ENCODE measurements at regions not wholly inside any gene's neighbourhood (a gene's known extent, or its start where the extent isn't known, plus 50 kb on each side); places are given as distances from the start of the nearest gene placed in this dataset.

DNA sequence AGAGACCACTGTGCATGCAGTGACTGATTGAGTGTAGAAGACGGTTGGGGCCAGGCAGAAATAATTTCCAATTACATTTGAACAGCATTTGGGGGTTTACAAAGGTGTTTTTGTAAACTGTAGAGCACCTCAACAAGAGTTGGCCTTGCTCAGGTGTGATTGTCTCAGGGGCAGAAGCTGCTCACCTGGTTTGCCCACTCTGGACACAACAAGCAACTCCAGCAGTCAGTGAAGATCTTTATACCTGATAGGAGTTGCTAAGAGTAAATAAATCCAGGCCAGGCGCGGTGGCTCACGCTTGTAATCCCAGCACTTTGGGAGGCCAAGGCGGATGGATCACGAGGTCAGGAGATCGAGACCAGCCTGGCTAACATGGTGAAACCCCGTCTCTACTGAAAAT lies 221.3 kb downstream of the RAB28 start:
- DNase-seq (ENCODE audit: low spot score): no peak
- TF ChIP-seq, protein P1, sequence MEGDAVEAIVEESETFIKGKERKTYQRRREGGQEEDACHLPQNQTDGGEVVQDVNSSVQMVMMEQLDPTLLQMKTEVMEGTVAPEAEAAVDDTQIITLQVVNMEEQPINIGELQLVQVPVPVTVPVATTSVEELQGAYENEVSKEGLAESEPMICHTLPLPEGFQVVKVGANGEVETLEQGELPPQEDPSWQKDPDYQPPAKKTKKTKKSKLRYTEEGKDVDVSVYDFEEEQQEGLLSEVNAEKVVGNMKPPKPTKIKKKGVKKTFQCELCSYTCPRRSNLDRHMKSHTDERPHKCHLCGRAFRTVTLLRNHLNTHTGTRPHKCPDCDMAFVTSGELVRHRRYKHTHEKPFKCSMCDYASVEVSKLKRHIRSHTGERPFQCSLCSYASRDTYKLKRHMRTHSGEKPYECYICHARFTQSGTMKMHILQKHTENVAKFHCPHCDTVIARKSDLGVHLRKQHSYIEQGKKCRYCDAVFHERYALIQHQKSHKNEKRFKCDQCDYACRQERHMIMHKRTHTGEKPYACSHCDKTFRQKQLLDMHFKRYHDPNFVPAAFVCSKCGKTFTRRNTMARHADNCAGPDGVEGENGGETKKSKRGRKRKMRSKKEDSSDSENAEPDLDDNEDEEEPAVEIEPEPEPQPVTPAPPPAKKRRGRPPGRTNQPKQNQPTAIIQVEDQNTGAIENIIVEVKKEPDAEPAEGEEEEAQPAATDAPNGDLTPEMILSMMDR (IDR thresholded peaks at IDR 0.05): no peak
- no peak for ATAC-seq (ENCODE audit: low FRiP score)

- DNase-seq (ENCODE audit: low spot score) (no peak), ATAC-seq (ENCODE audit: low FRiP score) (no peak)
- TF ChIP-seq, protein P1 (IDR thresholded peaks at IDR 0.05): no peak
Observed at GRCh38 chr4:13261486-13262257, 222.5 kb downstream of the RAB28 start.

DNA sequence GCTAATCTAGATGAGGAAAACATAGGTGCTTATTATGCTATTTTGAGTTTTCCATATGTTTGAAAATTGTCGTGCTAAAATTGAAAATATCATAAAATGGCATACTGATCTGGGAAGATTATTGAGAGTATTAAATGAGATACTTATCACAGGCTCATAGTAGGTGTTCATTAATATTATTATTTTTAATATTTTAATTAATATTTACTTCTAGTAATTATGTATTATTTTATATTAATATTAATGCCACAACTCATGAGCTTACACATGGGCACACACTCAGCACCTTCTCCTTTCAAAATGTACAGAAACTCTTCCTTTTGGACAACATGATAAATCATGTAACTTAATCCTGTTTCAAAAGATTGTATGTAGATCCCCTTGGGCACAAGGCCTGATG lies 223.6 kb downstream of the RAB28 start:
- TF ChIP-seq, protein P1 (IDR thresholded peaks at IDR 0.05): no peak
- ATAC-seq (ENCODE audit: low FRiP score) (no peak), DNase-seq (ENCODE audit: low spot score) (no peak)

DNA sequence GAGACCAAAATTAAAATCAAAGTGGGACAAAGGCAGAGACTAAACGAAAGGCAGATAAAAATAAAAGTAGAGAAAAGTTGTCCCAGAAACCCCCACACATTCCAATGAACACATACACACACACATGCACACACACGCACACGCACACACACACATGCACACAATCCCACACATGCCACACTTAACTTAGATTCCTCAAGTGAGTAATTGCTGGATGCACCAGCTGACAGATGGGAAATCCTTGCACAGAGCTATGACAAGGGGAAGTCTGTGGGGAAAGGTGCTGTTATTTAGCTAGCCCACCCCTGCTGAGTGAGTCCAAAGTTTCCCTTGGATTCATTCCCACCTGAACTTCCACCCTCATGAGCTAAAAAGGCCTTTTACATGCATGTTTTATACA lies 233.9 kb downstream of the RAB28 start:
- ATAC-seq (ENCODE audit: low FRiP score) (no peak), DNase-seq (ENCODE audit: low spot score) (no peak)
- TF ChIP-seq, protein P1 (IDR thresholded peaks at IDR 0.05): no peak

DNA sequence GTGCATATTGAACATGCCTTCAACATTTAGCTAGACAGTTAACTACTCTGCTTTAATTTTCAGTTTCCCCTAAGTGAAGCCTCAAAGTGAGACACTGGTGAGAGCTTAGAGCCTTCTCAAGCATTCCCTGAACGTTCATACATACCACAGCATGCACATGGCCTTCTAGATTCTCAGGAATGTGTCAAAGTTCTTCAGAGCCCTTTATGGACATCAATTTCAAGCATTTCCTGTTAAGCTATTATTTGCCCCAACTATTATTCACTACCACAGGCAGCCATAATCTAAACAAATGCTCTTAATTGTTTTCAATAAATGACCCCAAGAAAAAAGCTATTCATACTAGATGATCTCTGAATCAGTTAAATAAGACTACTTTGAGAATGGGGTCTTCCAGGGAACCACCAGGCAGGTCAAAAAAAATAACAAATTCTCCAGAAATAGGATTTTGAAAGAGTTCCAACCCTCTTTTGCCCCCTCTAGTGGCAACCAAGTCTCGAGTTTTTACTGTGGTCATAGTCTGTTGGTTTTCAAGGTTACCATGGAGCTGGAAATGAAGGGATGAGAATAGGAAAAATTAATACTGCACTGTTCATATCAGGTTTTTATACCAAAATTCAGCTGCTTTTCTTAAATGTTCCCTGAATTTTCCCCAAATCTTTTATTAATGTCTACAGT lies 235.4 kb downstream of the RAB28 start:
- TF ChIP-seq, protein P1 (IDR thresholded peaks at IDR 0.05): no peak
- DNase-seq (ENCODE audit: low spot score): no peak
- ATAC-seq (ENCODE audit: low FRiP score): no peak

DNA sequence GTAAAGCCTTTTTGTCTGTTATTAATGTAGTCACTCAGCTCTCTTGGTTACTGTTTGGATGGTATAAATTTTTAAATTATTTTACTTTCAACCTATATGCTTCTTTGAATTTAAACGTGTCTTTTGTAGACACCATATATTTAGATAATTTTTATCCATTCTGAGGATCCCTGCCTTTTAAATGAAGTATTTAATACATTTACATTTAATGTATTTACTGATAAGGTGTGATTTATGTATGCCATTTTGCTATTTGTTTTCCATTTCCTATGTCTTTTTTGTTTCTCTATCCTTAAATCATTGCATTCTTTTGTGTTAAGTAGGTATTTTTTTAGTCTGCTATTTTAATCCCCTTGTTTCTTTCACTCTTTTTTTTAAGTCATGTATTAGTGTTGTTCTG lies 238.0 kb downstream of the RAB28 start:
- TF ChIP-seq, protein P1 (IDR thresholded peaks at IDR 0.05): no peak
- no peak for ATAC-seq (ENCODE audit: low FRiP score)
- DNase-seq (ENCODE audit: low spot score): no peak

GRCh38 chr4:13244444-13244843 lies 239.7 kb downstream of the RAB28 start:
- ATAC-seq (ENCODE audit: low FRiP score): no peak
- TF ChIP-seq, protein P1 (IDR thresholded peaks at IDR 0.05): no peak
- no peak for DNase-seq (ENCODE audit: low spot score)
